ENCODE measurements at regions not wholly inside any gene's neighbourhood (a gene's known extent, or its start where the extent isn't known, plus 50 kb on each side); places are given as distances from the start of the nearest gene placed in this dataset.

GRCh38 chr20:12949429-12949980 lies 59.3 kb upstream of the SPTLC3 start:
- no peak for TF ChIP-seq EP300 (IDR thresholded peaks at IDR 0.05; ENCODE audit: borderline replicate concordance)
- TF ChIP-seq TCF12 (IDR thresholded peaks at IDR 0.05; ENCODE audit: low read depth): no peak
- TF ChIP-seq CEBPB (IDR thresholded peaks at IDR 0.05): no peak
- no peak for TF ChIP-seq FOXM1 (IDR thresholded peaks at IDR 0.05; ENCODE audit: borderline replicate concordance, low read depth)
- no peak for TF ChIP-seq REST (IDR thresholded peaks at IDR 0.05; ENCODE audit: low read depth)
- no peak for TF ChIP-seq TAF1 (IDR thresholded peaks at IDR 0.05; ENCODE audit: low read depth)
- no peak for TF ChIP-seq NFIC (IDR thresholded peaks at IDR 0.05)
- no peak for TF ChIP-seq MAX (IDR thresholded peaks at IDR 0.05)
- no peak for TF ChIP-seq RAD21 (IDR thresholded peaks at IDR 0.05; ENCODE audit: low read depth)
- TF ChIP-seq TEAD4 (IDR thresholded peaks at IDR 0.05): no peak
- TF ChIP-seq CREB1 (IDR thresholded peaks at IDR 0.05; ENCODE audit: low read depth): no peak
- no peak for TF ChIP-seq USF1 (IDR thresholded peaks at IDR 0.05)

All from Ishikawa (cell line).